AG10803 (cell line): ENCODE measurements at regions not wholly inside any gene's neighbourhood (a gene's known extent, or its start where the extent isn't known, plus 50 kb on each side); places are given as distances from the start of the nearest gene placed in this dataset.

Experiments
- DNase-seq: peaks from one replicate; pipeline ENCODE4 v3.0.0; 2010; ENCODE audit warnings: low read depth
- H3K4me3 ChIP-seq: 2 replicates; pipeline ENCODE4 v1.5.1; 2011; ENCODE audit warnings: mild to moderate bottlenecking, low read length, control low read depth
- TF ChIP-seq, protein P1 (sequence below): conservative IDR thresholded peaks from 2 replicates; pipeline ENCODE4 v1.5.1; 2011; ENCODE audit warnings: mild to moderate bottlenecking, low read length, control low read depth, inconsistent platforms

DNA sequence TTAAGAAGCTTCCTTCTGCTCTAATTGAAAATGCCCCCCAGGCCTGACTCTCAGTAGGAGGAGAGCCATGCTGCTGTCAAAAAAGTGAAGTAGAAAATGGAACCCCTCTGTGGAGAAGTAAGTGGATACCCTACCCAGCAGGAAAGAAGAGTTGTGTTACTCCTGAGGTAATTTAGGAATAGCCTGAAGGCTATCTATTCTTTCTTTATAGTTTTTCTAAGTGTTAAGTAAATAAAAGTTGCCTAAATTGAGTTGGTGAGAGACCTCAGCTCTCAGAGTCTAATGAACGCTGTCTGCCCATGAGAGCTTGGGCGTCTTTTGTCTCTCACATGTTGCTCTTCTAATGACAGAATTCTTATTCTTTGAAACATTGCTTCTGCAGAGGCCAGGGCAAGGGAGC is 116.2 kb downstream of the NSUN3 start:
- TF ChIP-seq, protein P1, sequence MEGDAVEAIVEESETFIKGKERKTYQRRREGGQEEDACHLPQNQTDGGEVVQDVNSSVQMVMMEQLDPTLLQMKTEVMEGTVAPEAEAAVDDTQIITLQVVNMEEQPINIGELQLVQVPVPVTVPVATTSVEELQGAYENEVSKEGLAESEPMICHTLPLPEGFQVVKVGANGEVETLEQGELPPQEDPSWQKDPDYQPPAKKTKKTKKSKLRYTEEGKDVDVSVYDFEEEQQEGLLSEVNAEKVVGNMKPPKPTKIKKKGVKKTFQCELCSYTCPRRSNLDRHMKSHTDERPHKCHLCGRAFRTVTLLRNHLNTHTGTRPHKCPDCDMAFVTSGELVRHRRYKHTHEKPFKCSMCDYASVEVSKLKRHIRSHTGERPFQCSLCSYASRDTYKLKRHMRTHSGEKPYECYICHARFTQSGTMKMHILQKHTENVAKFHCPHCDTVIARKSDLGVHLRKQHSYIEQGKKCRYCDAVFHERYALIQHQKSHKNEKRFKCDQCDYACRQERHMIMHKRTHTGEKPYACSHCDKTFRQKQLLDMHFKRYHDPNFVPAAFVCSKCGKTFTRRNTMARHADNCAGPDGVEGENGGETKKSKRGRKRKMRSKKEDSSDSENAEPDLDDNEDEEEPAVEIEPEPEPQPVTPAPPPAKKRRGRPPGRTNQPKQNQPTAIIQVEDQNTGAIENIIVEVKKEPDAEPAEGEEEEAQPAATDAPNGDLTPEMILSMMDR: no peak
- DNase-seq: no peak
- no peak overlapping the region for H3K4me3 ChIP-seq

DNA sequence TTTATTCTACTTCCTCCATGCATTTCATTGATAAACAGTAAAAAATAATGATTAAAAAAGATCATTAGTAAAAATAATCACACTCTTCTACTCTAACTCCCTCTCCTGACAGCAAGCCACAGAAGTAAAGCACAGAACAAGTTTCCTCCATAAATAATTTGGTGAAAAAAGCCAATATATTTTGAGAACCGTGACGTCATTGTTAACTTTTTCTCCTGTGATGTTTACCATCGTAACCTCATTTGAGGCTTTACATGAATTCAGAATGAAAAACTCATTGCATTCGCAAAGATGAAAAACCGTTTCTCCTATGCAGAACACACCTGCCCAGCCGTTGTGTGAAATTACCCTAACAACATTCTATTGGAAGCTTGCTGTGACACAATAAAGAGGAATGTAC is 120.7 kb downstream of the NSUN3 start:
- no peak overlapping the region for H3K4me3 ChIP-seq
- TF ChIP-seq, protein P1: no peak
- no peak for DNase-seq

DNA sequence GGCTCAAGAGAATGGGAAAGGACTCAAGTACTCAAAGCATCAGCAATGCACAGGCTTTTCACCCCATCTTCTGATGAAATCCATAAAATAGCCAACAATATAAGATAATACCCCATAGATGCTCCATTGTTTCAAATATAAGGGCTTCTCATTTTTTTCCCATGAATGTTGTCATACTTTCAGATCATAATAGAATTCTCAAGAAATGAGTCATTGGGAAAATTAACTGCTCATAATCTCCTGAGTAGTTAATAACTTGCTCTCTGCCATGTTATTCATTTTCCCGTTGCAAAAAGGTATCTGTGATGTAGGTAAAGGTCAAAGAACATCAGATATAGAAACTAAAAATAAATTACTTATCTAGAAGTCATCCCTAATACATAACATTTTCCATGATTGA is 121.9 kb downstream of the NSUN3 start:
- H3K4me3 ChIP-seq: no peak overlapping the region
- TF ChIP-seq, protein P1: no peak
- DNase-seq: peak; percentile 2

DNA sequence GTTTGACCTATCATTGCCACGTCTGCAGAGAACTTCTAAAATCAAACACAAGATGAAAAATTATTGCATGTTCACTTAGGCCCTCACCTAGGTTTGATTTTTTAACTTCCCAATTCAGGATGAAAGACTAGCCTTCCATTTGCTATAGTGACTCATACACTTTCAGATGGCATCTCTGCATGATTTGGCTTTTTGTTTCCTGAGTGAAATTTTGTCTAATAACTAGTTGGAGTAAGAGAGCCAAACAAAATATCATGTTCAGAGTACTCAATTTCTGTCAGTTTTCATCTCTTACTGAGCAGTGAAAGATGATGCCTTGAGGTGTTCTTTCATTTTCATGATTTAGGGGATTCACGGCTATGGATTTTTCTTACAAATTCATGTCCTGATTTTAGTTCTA is 122.9 kb downstream of the NSUN3 start:
- DNase-seq: no peak
- H3K4me3 ChIP-seq: no peak overlapping the region
- TF ChIP-seq, protein P1: no peak

DNA sequence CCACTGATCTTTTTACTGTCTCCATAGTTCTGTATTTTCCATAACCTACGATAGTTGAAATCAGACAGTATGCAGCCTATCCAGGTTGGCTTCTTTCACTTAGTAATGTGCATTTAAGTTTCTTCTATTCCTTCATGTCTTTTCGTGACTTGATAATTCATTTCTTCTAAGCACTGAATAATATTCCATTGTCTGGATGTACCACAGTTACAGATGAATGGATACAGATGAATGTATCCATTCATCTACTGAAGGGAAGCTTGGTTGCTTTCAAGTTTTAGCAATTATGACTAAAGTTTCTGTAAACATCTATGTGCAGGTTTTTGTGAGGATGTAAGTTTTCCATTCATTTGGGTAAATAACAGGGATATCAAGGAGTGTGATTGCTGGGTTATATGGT is 124.8 kb downstream of the NSUN3 start:
- TF ChIP-seq, protein P1: no peak
- DNase-seq: no peak
- no peak overlapping the region for H3K4me3 ChIP-seq

DNA sequence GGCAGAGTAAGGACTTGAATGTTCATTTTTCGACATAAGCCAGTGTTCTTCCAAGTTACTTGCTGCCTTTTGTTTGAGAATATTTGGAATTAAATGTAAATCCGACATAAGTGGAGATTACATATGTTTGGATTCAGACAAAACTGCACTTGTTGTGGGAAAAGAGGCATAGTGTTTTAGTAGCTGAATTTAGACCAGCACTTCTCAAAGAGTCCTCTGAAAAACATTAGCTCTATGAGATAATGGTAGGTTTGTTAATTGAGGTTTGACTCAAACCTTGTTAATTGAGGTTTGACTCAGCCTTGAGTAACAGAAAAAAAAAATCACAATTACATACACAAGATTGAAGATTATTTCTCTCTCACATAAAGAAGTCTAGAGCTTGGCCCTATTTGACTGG is 132.5 kb downstream of the NSUN3 start:
- TF ChIP-seq, protein P1: no peak
- DNase-seq: no peak
- no peak overlapping the region for H3K4me3 ChIP-seq

DNA sequence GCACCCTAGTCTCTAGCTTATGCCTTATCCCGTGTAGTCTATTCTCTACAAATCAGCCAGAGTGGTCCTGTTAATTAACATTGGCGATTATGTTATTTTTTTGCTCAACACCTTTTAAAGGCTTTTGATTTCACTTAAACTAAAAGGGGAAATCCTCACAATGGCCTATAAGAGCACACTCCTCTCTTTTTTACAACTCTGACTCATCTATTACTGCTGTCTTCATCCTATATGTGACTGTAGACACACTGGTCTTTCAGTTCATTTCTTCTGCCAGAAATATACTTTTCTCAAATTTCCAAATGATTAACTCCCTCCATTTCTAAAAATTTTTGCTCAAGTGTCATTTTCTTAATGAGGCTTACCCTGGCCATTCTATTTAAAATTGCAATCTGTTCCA is 143.4 kb downstream of the NSUN3 start:
- TF ChIP-seq, protein P1: no peak
- H3K4me3 ChIP-seq: no peak overlapping the region
- DNase-seq: no peak
